ENCODE measurements at regions not wholly inside any gene's neighbourhood (a gene's known extent, or its start where the extent isn't known, plus 50 kb on each side); places are given as distances from the start of the nearest gene placed in this dataset.

GRCh38 chr3:13134166-13134878, 61.1 kb upstream of the IQSEC1 start:
- no peak for DNase-seq

GRCh38 chr3:13133471-13133981, 60.3 kb upstream of the IQSEC1 start:
- no peak for DNase-seq

GRCh38 chr3:13132731-13133410, 59.6 kb upstream of the IQSEC1 start:
- DNase-seq: no peak

GRCh38 chr3:13132281-13132680, 59.1 kb upstream of the IQSEC1 start:
- DNase-seq: no peak

GRCh38 chr3:13130464-13131193, 57.4 kb upstream of the IQSEC1 start:
- DNase-seq: no peak

- DNase-seq: no peak
Observed at GRCh38 chr3:13125092-13126015, 52.1 kb upstream of the IQSEC1 start.

- no peak for DNase-seq
Observed at GRCh38 chr3:13124631-13125030, 51.4 kb upstream of the IQSEC1 start.

- DNase-seq: no peak
Observed at GRCh38 chr3:13123765-13124164, 50.5 kb upstream of the IQSEC1 start.

GRCh38 chr3:13123013-13123654, 49.9 kb upstream of the IQSEC1 start:
- DNase-seq: no peak
